ENCODE measurements at regions not wholly inside any gene's neighbourhood (a gene's known extent, or its start where the extent isn't known, plus 50 kb on each side); places are given as distances from the start of the nearest gene placed in this dataset.

DNA sequence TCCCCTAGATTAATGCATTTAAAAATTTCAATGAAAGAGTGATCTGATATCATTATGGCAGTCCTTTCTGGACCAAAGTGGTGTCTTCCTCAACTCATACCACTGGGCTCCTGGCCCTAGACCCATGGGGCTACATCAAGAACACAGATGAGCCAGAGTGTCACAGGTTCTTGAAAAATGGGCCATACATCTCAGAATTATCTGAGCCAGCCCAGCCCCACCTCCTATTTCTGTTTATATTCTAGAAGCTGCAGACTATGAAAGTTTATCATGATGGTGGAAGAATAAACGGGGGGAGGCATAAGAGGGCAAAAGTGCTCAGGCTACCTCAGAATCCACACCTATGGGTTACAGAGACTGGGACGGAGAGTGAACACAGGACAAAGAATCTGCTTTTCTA lies 120.6 kb upstream of the TACR1 start:
- Histone ChIP-seq H3K27ac (no peak overlapping the region), H3K4me3 (no peak overlapping the region)
- TF ChIP-seq, protein P1, sequence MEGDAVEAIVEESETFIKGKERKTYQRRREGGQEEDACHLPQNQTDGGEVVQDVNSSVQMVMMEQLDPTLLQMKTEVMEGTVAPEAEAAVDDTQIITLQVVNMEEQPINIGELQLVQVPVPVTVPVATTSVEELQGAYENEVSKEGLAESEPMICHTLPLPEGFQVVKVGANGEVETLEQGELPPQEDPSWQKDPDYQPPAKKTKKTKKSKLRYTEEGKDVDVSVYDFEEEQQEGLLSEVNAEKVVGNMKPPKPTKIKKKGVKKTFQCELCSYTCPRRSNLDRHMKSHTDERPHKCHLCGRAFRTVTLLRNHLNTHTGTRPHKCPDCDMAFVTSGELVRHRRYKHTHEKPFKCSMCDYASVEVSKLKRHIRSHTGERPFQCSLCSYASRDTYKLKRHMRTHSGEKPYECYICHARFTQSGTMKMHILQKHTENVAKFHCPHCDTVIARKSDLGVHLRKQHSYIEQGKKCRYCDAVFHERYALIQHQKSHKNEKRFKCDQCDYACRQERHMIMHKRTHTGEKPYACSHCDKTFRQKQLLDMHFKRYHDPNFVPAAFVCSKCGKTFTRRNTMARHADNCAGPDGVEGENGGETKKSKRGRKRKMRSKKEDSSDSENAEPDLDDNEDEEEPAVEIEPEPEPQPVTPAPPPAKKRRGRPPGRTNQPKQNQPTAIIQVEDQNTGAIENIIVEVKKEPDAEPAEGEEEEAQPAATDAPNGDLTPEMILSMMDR (IDR thresholded peaks at IDR 0.05) = no peak
- no peak for DNase-seq (ENCODE audit: low spot score)

DNA sequence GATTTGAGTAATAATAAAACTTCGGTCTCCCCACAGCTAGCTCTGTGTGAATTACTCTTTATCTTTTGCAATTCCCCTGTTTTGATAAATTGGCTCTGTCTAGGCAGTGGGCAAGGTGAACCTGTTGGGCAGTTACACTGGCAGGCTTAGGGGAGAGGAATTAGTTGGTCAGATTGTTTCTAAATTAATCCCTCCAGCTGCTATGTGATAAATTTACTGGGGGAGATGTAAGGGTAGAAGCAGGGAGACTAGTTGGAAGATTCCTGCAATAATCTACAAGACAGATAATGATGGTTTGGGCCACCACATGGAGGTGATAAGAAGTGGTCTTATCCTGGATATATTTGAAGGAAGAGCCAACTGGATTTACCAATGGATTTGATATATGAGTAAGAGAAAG lies 118.5 kb upstream of the TACR1 start:
- H3K4me3 ChIP-seq = no peak overlapping the region
- no peak for DNase-seq (ENCODE audit: low spot score)
- H3K27ac ChIP-seq = no peak overlapping the region
- TF ChIP-seq, protein P1 (IDR thresholded peaks at IDR 0.05) = no peak

DNA sequence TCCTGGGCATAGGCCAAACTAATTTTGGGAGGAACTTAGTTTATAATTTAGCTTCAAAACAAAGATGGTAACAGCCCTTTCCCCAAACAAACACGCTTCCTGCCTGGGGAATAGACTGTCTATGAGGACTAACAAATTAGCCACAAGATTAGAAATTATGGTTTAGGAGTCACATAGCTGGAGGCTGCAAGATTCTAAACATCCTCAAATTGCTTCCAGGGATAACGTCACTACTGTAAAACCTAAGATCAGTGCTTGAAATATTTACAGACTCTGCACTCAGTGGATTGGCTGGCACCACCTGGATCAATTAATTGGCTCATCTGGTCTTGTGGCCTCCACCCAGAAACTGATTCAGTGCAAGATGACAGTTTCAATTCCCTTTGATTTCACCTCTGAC lies 118.0 kb upstream of the TACR1 start:
- Histone ChIP-seq H3K27ac (no peak overlapping the region), H3K4me3 (no peak overlapping the region)
- TF ChIP-seq, protein P1 (IDR thresholded peaks at IDR 0.05) = no peak
- DNase-seq (ENCODE audit: low spot score) = no peak

DNA sequence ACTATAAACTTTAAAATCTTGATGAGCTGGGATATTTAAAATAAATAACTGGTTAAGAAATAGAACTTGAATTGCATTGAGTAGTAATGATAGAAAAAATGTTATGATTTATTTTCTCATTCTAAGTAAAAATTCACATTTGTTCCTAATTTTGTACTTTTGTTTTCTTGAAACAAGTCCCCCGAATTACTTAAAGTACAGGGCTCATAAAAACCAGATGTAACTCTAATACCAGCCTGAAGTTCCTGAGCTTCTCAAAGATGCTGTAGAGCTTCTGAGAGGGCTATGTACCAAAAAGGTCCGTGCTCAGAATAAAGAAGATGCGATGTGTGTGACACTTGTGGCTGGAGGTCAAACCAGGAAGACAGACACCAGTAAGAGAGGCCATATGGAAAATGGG lies 116.1 kb upstream of the TACR1 start:
- Histone ChIP-seq H3K27ac (no peak overlapping the region), H3K4me3 (no peak overlapping the region)
- TF ChIP-seq, protein P1 (IDR thresholded peaks at IDR 0.05) = no peak
- no peak for DNase-seq (ENCODE audit: low spot score)

DNA sequence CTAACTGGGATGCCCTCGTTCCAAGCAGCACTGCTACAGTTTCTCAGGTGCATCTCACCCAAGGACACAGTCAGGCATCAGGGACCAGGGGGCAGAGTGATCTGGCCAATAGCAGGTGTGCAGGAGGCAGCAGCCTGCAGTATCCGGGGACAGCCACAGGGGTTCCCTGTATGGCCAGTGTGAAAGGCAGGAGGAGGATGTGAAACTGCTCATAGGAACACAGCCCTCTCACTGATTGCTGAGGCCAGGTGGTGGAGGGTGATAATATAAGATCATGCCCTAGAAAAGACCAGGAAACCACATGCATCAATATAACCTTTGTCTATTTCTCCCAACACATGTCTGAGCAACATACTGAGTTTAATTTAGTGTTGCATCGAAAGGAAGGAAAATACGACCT lies 112.7 kb upstream of the TACR1 start:
- DNase-seq (ENCODE audit: low spot score) = no peak
- no peak overlapping the region for H3K4me3 ChIP-seq
- no peak overlapping the region for H3K27ac ChIP-seq
- TF ChIP-seq, protein P1 (IDR thresholded peaks at IDR 0.05) = no peak

DNA sequence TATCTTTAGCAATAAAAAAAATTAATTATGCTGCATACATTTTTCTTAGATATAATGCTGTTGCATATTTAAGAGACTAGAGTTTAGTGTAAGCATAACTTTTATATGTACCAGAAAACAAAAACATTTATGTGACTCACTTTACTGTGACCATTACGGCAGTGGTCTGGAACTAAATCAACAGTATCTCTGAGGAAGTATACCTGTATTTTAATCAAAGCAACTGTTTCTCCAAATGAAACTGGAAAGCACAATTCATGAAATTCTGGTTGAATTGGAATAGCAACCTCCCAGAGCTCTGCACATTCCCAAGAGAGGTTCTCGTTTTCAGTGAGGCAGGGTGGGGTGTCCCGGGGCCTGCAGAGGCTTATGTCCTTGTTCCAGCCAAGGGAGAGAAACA lies 112.2 kb upstream of the TACR1 start:
- DNase-seq (ENCODE audit: low spot score) = no peak
- TF ChIP-seq, protein P1 (IDR thresholded peaks at IDR 0.05) = no peak
- no peak overlapping the region for H3K4me3 ChIP-seq
- no peak overlapping the region for H3K27ac ChIP-seq

DNA sequence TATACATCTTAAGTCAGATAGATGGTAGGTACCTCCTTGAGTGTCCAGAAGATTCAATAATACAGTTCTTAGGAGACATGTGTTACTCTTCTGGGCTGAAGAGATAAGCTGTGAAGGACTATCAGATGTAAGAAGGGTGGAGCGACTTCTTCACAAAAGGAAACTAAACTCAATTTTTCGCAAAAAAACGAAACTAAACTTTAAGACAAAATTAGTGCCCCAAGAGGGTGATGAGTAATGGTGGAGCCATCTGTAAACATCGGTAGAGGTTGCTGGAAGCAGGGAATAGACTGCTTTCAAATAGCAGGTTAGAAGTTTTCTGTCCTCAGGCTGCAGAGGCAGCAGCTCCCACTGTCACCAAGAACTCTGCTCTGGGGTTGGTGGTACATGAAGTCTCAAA lies 111.6 kb upstream of the TACR1 start:
- TF ChIP-seq, protein P1 (IDR thresholded peaks at IDR 0.05) = no peak
- no peak for DNase-seq (ENCODE audit: low spot score)
- Histone ChIP-seq H3K27ac (no peak overlapping the region), H3K4me3 (no peak overlapping the region)
